SU-DHL-6 (cell line): ENCODE measurements at regions not wholly inside any gene's neighbourhood (a gene's known extent, or its start where the extent isn't known, plus 50 kb on each side); places are given as distances from the start of the nearest gene placed in this dataset.

Experiments
- H2AFZ ChIP-seq: fragments of 200-600 bp; sonication (generic); 2 replicates; pipeline ENCODE4 v1.6.1; 2014; ENCODE audit warnings: low read depth, mild to moderate bottlenecking, moderate library complexity, mixed read lengths, antibody characterized with exemption, low read length; ENCODE audit not compliant: severe bottlenecking
- H3F3A ChIP-seq: fragments of 200-600 bp; shearing (Covaris generic); 2 replicates; pipeline ENCODE4 v1.6.0; 2016; ENCODE audit warnings: antibody characterized with exemption, mild to moderate bottlenecking; ENCODE audit not compliant: insufficient read depth
- H3K27ac ChIP-seq: fragments of 200-600 bp; sonication (generic); 2 replicates; pipeline ENCODE4 v1.5.1; 2016; ENCODE audit warnings: low read depth, mild to moderate bottlenecking, low read length, moderate library complexity, mixed read lengths
- H3K27me3 ChIP-seq: fragments of 200-600 bp; sonication (generic), shearing (Covaris generic); 2 replicates; pipeline ENCODE4 v1.6.0; 2014; ENCODE audit warnings: mild to moderate bottlenecking, low read length
- H3K36me3 ChIP-seq: fragments of 200-600 bp; sonication (generic); 2 replicates; pipeline ENCODE4 v1.6.1; 2014; ENCODE audit warnings: mild to moderate bottlenecking, low read length, mixed read lengths
- H3K4me2 ChIP-seq: fragments of 300-600, 200-600 bp; shearing (Covaris generic), sonication (generic); 2 replicates; pipeline ENCODE4 v1.6.0; 2014; ENCODE audit warnings: low read length, low read depth, mild to moderate bottlenecking; ENCODE audit not compliant: poor library complexity, severe bottlenecking
- H3K4me3 ChIP-seq: fragments of 200-600 bp; sonication (generic); 2 replicates; pipeline ENCODE4 v1.5.1; 2014; ENCODE audit warnings: antibody characterized with exemption, low read length, mild to moderate bottlenecking, mixed read lengths; ENCODE audit not compliant: insufficient read depth, poor library complexity, severe bottlenecking
- H3K79me2 ChIP-seq: fragments of 200-600 bp; sonication (generic); 2 replicates; pipeline ENCODE4 v1.6.1; 2014; ENCODE audit warnings: mild to moderate bottlenecking, low read length, moderate library complexity; ENCODE audit not compliant: insufficient read depth
- H3K9ac ChIP-seq: fragments of 200-600 bp; sonication (generic); 2 replicates; pipeline ENCODE4 v1.7.0; 2014; ENCODE audit warnings: mild to moderate bottlenecking, low read length
- H3K9me2 ChIP-seq: fragments of 200-600 bp; sonication (generic); replicated peaks from 2 replicates; pipeline ENCODE4 v1.6.1; 2014; ENCODE audit warnings: low read length; ENCODE audit not compliant: insufficient read depth
- H3K9me3 ChIP-seq: fragments of 200-600 bp; sonication (generic); 2 replicates; pipeline ENCODE4 v1.6.1; 2014; ENCODE audit warnings: low read length, mixed read lengths; ENCODE audit not compliant: insufficient read depth
- H4K20me1 ChIP-seq: fragments of 200-600 bp; sonication (generic); 2 replicates; pipeline ENCODE4 v1.6.1; 2014; ENCODE audit warnings: low read depth, mild to moderate bottlenecking, antibody characterized with exemption, low read length, moderate library complexity, mixed read lengths
- CTCF ChIP-seq: fragments of 200-600 bp; sonication (generic); IDR thresholded peaks from one replicate; pipeline ENCODE4 v1.5.1; 2017; ENCODE audit warnings: antibody characterized with exemption, mild to moderate bottlenecking, low read length, moderate library complexity; ENCODE audit not compliant: insufficient read depth, poor library complexity, severe bottlenecking
- EZH2phosphoT487 ChIP-seq: fragments of 200-600 bp; sonication (generic), shearing (Covaris generic); conservative IDR thresholded peaks from 2 replicates; pipeline ENCODE4 v1.6.1; 2018; ENCODE audit warnings: mild to moderate bottlenecking, antibody characterized with exemption, low read length, moderate library complexity, mixed read lengths

- Histone ChIP-seq H3K27me3 (no peaks in the 10 kb centered on the region), H3F3A (no peaks in the 10 kb centered on the region), H3K9me3 (no peaks in the 10 kb centered on the region), H3K4me2 (no peak overlapping the region), H3K9me2 (no peaks in the 10 kb centered on the region), H3K79me2 (no peaks in the 10 kb centered on the region), H2AFZ (no peak overlapping the region), H3K36me3 (no peaks in the 10 kb centered on the region), H3K27ac (no peak overlapping the region), H3K4me3 (no peak overlapping the region), H4K20me1 (no peaks in the 10 kb centered on the region), H3K9ac (no peak overlapping the region)
- TF ChIP-seq CTCF, result no peak
- TF ChIP-seq EZH2phosphoT487, result no peak
Observed at GRCh38 chr15:62961134-62961533, 81.4 kb upstream of the TPM1 start.

- TF ChIP-seq EZH2phosphoT487 (no peak), CTCF (no peak)
- Histone ChIP-seq H3K4me3 (no peak overlapping the region), H3K9ac (no peak overlapping the region), H3K9me3 (no peaks in the 10 kb centered on the region), H3K9me2 (no peaks in the 10 kb centered on the region), H3K79me2 (no peaks in the 10 kb centered on the region), H3K4me2 (no peak overlapping the region), H3F3A (no peaks in the 10 kb centered on the region), H3K27ac (no peak overlapping the region), H3K36me3 (no peaks in the 10 kb centered on the region), H4K20me1 (no peaks in the 10 kb centered on the region), H3K27me3 (no peaks in the 10 kb centered on the region), H2AFZ (no peak overlapping the region)
Observed at GRCh38 chr15:62962101-62962995, 80.2 kb upstream of the TPM1 start.

GRCh38 chr15:62964251-62964650, 78.3 kb upstream of the TPM1 start:
- H3F3A ChIP-seq, result no peaks in the 10 kb centered on the region
- no peaks in the 10 kb centered on the region for H4K20me1 ChIP-seq
- no peak overlapping the region for H3K4me2 ChIP-seq
- no peaks in the 10 kb centered on the region for H3K27me3 ChIP-seq
- no peak overlapping the region for H3K9ac ChIP-seq
- no peaks in the 10 kb centered on the region for H3K9me2 ChIP-seq
- no peak overlapping the region for H3K27ac ChIP-seq
- H3K36me3 ChIP-seq, result no peaks in the 10 kb centered on the region
- H3K4me3 ChIP-seq, result no peak overlapping the region
- H2AFZ ChIP-seq, result no peak overlapping the region
- H3K79me2 ChIP-seq, result no peaks in the 10 kb centered on the region
- no peaks in the 10 kb centered on the region for H3K9me3 ChIP-seq
- TF ChIP-seq CTCF (no peak), EZH2phosphoT487 (no peak)
